Endothelial cell of umbilical vein (primary cell): ENCODE measurements at regions not wholly inside any gene's neighbourhood (a gene's known extent, or its start where the extent isn't known, plus 50 kb on each side); places are given as distances from the start of the nearest gene placed in this dataset.

ENCODE experiments used
- BruUV-seq: library from RNA; stranded (reverse); fragments of 400-500 nt; replicated peaks from 2 replicates; lab custom pipeline; 2021; lab: Mats Ljungman, UMichigan
- CTCF ChIA-PET: fragments of 300-600, 350-600 bp; sonication (Branson Sonifier 250); formaldehyde crosslinking; loops from one replicate; lab custom pipeline; 2021; ENCODE audit warnings: antibody characterized with exemption, inconsistent platforms; lab: Charles Lee
- POLR2A ChIA-PET: fragments of 300-600, 350-600 bp; sonication (Branson Sonifier 250); formaldehyde crosslinking; loops from one replicate; lab custom pipeline; 2021; ENCODE audit warnings: antibody characterized with exemption, inconsistent platforms; lab: Charles Lee
- DNase-seq: peaks from one replicate; pipeline ENCODE4 v3.0.0-alpha.2; 2011; ENCODE audit warnings: low read depth, low spot score
- FAIRE-seq: peaks from 2 replicates; lab custom pipeline; 2011; peaks lifted over from hg19 to GRCh38; lab: Jason Lieb, UNC
- H2AFZ ChIP-seq: 2 replicates; pipeline ENCODE4 v1.6.0; 2012; ENCODE audit warnings: low read depth, low read length, control low read depth, inconsistent platforms
- H3K27ac ChIP-seq: 2 replicates; pipeline ENCODE4 v1.5.1; 2011; ENCODE audit warnings: low read depth, mild to moderate bottlenecking, control low read depth, low read length, moderate library complexity; ENCODE audit not compliant: insufficient read depth
- H3K27me3 ChIP-seq, 2 experiments: 2 replicates each; pipeline versions ENCODE4 v1.6.0 to v1.6.1; 2011; ENCODE audit warnings: low read length in 2 of 2, mixed read lengths in 1 of 2; ENCODE audit not compliant: control insufficient read depth in 2 of 2, insufficient read depth in 2 of 2
- H3K36me3 ChIP-seq, 2 experiments: 2 replicates in 1 of 2; 3 replicates in 1 of 2; pipeline ENCODE4 v1.5.1; 2011; ENCODE audit warnings: low read length in 2 of 2, mild to moderate bottlenecking in 1 of 2, moderate library complexity in 1 of 2; ENCODE audit not compliant: control insufficient read depth in 2 of 2, insufficient read depth in 2 of 2; ENCODE audit errors: extremely low read depth in 1 of 2
- H3K4me1 ChIP-seq: 3 replicates; pipeline ENCODE4 v1.5.1; 2011; ENCODE audit warnings: mild to moderate bottlenecking, low read length; ENCODE audit not compliant: control insufficient read depth, insufficient read depth; ENCODE audit errors: extremely low read depth
- H3K4me2 ChIP-seq: 2 replicates; pipeline ENCODE4 v1.6.1; 2011; ENCODE audit warnings: low read length, control low read depth, mixed read lengths; ENCODE audit not compliant: insufficient read depth
- H3K4me3 ChIP-seq, 3 experiments: fragments of 200-600 bp in 1 of 3; sonication (generic), shearing (Covaris generic) in 1 of 3; replicated peaks in 1 of 3; 2 replicates each; pipeline ENCODE4 v1.5.1; 2011 to 2016; ENCODE audit warnings: control low read depth in 3 of 3, low read length in 3 of 3, mild to moderate bottlenecking in 2 of 3, inconsistent platforms in 1 of 3, low read depth in 1 of 3, moderate library complexity in 1 of 3; ENCODE audit not compliant: insufficient read depth in 1 of 3
- H3K79me2 ChIP-seq: 2 replicates; pipeline ENCODE4 v1.6.0; 2012; ENCODE audit warnings: low read length, inconsistent platforms; ENCODE audit not compliant: control insufficient read depth, insufficient read depth
- H3K9ac ChIP-seq: replicated peaks from 2 replicates; pipeline ENCODE3; 2011; ENCODE audit warnings: low read length, control low read depth; ENCODE audit not compliant: insufficient read depth; ENCODE audit errors: extremely low read depth
- H3K9me1 ChIP-seq: replicated peaks from 3 replicates; pipeline ENCODE4 v1.6.0; 2011; ENCODE audit warnings: mild to moderate bottlenecking, low read length; ENCODE audit not compliant: control insufficient read depth, insufficient read depth; ENCODE audit errors: extremely low read depth
- H3K9me3 ChIP-seq: replicated peaks from 2 replicates; pipeline ENCODE4 v1.5.1; 2012; ENCODE audit warnings: low read length, inconsistent platforms; ENCODE audit not compliant: control insufficient read depth, insufficient read depth
- H4K20me1 ChIP-seq: replicated peaks from 2 replicates; pipeline ENCODE3; 2011; ENCODE audit warnings: mild to moderate bottlenecking, low read length; ENCODE audit not compliant: control insufficient read depth, insufficient read depth; ENCODE audit errors: extremely low read depth
- CTCF ChIP-seq, 2 donors: IDR thresholded peaks; 1 replicate in 1 of 2; 2 replicates in 1 of 2; pipeline ENCODE4 v1.5.1; 2011; ENCODE audit warnings: low read length in 2 of 2, mild to moderate bottlenecking in 2 of 2, moderate library complexity in 2 of 2, control low read depth in 1 of 2, inconsistent platforms in 1 of 2, low read depth in 1 of 2; ENCODE audit not compliant: insufficient read depth in 1 of 2; ENCODE audit errors: extremely low read depth in 1 of 2
- EZH2 ChIP-seq: IDR thresholded peaks from 2 replicates; pipeline ENCODE4 v1.6.1; 2012; ENCODE audit warnings: borderline replicate concordance, low read depth, mild to moderate bottlenecking, moderate library complexity, low read length, inconsistent platforms; ENCODE audit not compliant: severe bottlenecking
- FOS ChIP-seq: IDR thresholded peaks from 2 replicates; pipeline ENCODE4 v1.6.1; 2011; ENCODE audit warnings: mild to moderate bottlenecking, low read length, moderate library complexity, borderline replicate concordance; ENCODE audit not compliant: insufficient read depth
- GATA2 ChIP-seq: IDR thresholded peaks from 2 replicates; pipeline ENCODE4 v1.7.0; 2011; ENCODE audit warnings: low read depth, mild to moderate bottlenecking, moderate library complexity, mixed read lengths, low read length; ENCODE audit not compliant: insufficient read length, insufficient read depth
- JUN ChIP-seq: IDR thresholded peaks from 2 replicates; pipeline ENCODE4 v1.6.1; 2011; ENCODE audit warnings: borderline replicate concordance, low read depth; ENCODE audit not compliant: insufficient read length, insufficient read depth
- MYC ChIP-seq: IDR thresholded peaks from one replicate; pipeline ENCODE4 v1.6.1; 2011; ENCODE audit warnings: mild to moderate bottlenecking, low read depth, low read length
- POLR2A ChIP-seq: IDR thresholded peaks from 2 replicates; pipeline ENCODE4 v1.6.1; 2012; ENCODE audit warnings: low read depth, mild to moderate bottlenecking, control low read depth, low read length
- POLR2AphosphoS5 ChIP-seq: IDR thresholded peaks from 2 replicates; pipeline ENCODE4 v1.6.1; 2012; ENCODE audit warnings: low read depth, mild to moderate bottlenecking, control low read depth, low read length, moderate library complexity; ENCODE audit not compliant: insufficient read depth
- dilution Hi-C: fragments of 300-500 bp; cut with MboI; formaldehyde crosslinking; loops from one replicate; pipeline ENCODE4 v1.15.0; 2019; ENCODE audit warnings: low sequenced_read_pairs; ENCODE audit not compliant: extremely low pct_ligation_motif_present
- intact Hi-C: fragments of 100-400 bp; cut with micrococcal nuclease; formaldehyde crosslinking; loops from one replicate; pipeline ENCODE4 v1.10.0; 2022

GRCh38 chr16:52800432-52800831, 252.3 kb downstream of the CHD9NB start:
- ChIA-PET CTCF (no interaction called here), POLR2A (no interaction called here)
- no peak overlapping the region for H2AFZ ChIP-seq
- H3K79me2 ChIP-seq = no peaks in the 10 kb centered on the region
- H3K27ac ChIP-seq = no peak overlapping the region
- no peak for FAIRE-seq
- peaks cover under 1% of the 10 kb centered on the region for H3K9me3 ChIP-seq
- no peaks in the 10 kb centered on the region for H3K27me3 ChIP-seq
- no peak for TF ChIP-seq POLR2A
- no peak for TF ChIP-seq MYC
- no peak for TF ChIP-seq CTCF (IDR thresholded peaks at IDR 0.05; ENCODE audit: extremely low read depth in 1 of 2, insufficient read depth in 1 of 2, low read depth in 1 of 2, low read length in 2 of 2)
- no peak for TF ChIP-seq POLR2AphosphoS5
- TF ChIP-seq FOS = no peak
- no peaks in the 10 kb centered on the region for H4K20me1 ChIP-seq
- no peaks in the 10 kb centered on the region for H3K9me1 ChIP-seq
- intact Hi-C loops (no loop called here), dilution Hi-C loops (no loop called here)
- H3K9ac ChIP-seq = no peak overlapping the region
- BruUV-seq = no TSS peak
- H3K4me2 ChIP-seq = no peak overlapping the region
- no peaks in the 10 kb centered on the region for H3K36me3 ChIP-seq
- DNase-seq = no peak
- no peaks in the 10 kb centered on the region for H3K4me1 ChIP-seq
- H3K4me3 ChIP-seq = no peak overlapping the region

GRCh38 chr16:52799149-52799548, 252.2 kb upstream of the TOX3 start:
- no peak for DNase-seq
- H4K20me1 ChIP-seq = no peaks in the 10 kb centered on the region
- FAIRE-seq = no peak
- H3K27me3 ChIP-seq = no peaks in the 10 kb centered on the region
- H3K4me1 ChIP-seq = no peaks in the 10 kb centered on the region
- TF ChIP-seq JUN (no peak), FOS (no peak), EZH2 (no peak), POLR2A (no peak), CTCF (IDR thresholded peaks at IDR 0.05; ENCODE audit: extremely low read depth in 1 of 2, insufficient read depth in 1 of 2, low read depth in 1 of 2, low read length in 2 of 2) (no peak), POLR2AphosphoS5 (no peak), GATA2 (no peak), MYC (no peak)
- H3K79me2 ChIP-seq = no peaks in the 10 kb centered on the region
- no peak overlapping the region for H2AFZ ChIP-seq
- no TSS peak for BruUV-seq
- H3K4me2 ChIP-seq = no peak overlapping the region
- H3K9me1 ChIP-seq = no peaks in the 10 kb centered on the region
- no peak overlapping the region for H3K4me3 ChIP-seq
- no peak overlapping the region for H3K9ac ChIP-seq
- no peaks in the 10 kb centered on the region for H3K36me3 ChIP-seq
- CTCF ChIA-PET = no interaction called here
- POLR2A ChIA-PET = no interaction called here
- dilution Hi-C loops = no loop called here
- H3K27ac ChIP-seq = no peak overlapping the region
- intact Hi-C loops = no loop called here
- H3K9me3 ChIP-seq = no peaks in the 10 kb centered on the region
